OCI-LY1 (cell line): ENCODE measurements at regions not wholly inside any gene's neighbourhood (a gene's known extent, or its start where the extent isn't known, plus 50 kb on each side); places are given as distances from the start of the nearest gene placed in this dataset.

ENCODE experiments used
- EZH2 ChIP-seq: fragments of 200-600 bp; sonication (generic), shearing (Covaris generic); IDR thresholded peaks from 2 replicates; pipeline ENCODE4 v1.8.0; 2017; ENCODE audit warnings: borderline replicate concordance, mixed run types, mild to moderate bottlenecking, antibody characterized with exemption, low read length, moderate library complexity, mixed read lengths
- TF ChIP-seq, protein P1 (sequence below): fragments of 200-600 bp; sonication (generic), shearing (Covaris generic); IDR thresholded peaks from 2 replicates; pipeline ENCODE4 v1.5.1; 2017; ENCODE audit warnings: mild to moderate bottlenecking, antibody characterized with exemption, low read length, moderate library complexity, mixed read lengths

DNA sequence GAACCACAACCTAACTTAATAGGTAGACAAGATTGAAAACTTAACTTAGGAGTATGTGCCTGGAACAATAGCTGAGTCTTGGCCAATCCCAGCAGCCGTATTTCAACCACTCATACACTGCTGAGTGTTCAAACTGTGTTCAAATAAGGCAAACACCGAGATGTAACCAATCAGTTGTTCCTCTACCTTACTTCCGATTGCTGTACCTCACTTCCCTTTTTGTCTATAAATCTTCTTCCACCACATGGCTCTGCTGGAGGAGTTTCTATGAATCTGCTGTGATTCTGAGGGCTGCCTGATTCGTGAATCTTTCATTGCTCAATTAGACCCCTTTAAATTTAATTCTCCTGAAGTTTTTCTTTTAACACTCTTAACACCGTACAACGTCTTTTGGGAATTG, 108.0 kb downstream of the ANAPC4 start:
- TF ChIP-seq, protein P1, sequence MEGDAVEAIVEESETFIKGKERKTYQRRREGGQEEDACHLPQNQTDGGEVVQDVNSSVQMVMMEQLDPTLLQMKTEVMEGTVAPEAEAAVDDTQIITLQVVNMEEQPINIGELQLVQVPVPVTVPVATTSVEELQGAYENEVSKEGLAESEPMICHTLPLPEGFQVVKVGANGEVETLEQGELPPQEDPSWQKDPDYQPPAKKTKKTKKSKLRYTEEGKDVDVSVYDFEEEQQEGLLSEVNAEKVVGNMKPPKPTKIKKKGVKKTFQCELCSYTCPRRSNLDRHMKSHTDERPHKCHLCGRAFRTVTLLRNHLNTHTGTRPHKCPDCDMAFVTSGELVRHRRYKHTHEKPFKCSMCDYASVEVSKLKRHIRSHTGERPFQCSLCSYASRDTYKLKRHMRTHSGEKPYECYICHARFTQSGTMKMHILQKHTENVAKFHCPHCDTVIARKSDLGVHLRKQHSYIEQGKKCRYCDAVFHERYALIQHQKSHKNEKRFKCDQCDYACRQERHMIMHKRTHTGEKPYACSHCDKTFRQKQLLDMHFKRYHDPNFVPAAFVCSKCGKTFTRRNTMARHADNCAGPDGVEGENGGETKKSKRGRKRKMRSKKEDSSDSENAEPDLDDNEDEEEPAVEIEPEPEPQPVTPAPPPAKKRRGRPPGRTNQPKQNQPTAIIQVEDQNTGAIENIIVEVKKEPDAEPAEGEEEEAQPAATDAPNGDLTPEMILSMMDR, result no peak
- TF ChIP-seq EZH2, result no peak
